GM12878 (cell line): ENCODE measurements at regions not wholly inside any gene's neighbourhood (a gene's known extent, or its start where the extent isn't known, plus 50 kb on each side); places are given as distances from the start of the nearest gene placed in this dataset.

Experiments used
- EZH2 ChIP-seq: IDR thresholded peaks from 2 replicates; pipeline ENCODE4 v1.6.1; 2012; ENCODE audit warnings: low read depth, mild to moderate bottlenecking, control low read depth, inconsistent platforms, low read length, borderline replicate concordance; ENCODE audit not compliant: control insufficient read depth
- TF ChIP-seq, protein P1 (sequence below), 3 experiments: IDR thresholded peaks in 2 of 3; conservative IDR thresholded peaks in 1 of 3; 2 replicates each; pipeline ENCODE4 v1.5.1; 2011; ENCODE audit warnings: low read depth in 3 of 3, low read length in 3 of 3, mild to moderate bottlenecking in 3 of 3, control low read depth in 2 of 3, moderate library complexity in 2 of 3, inconsistent platforms in 1 of 3, mixed read lengths in 1 of 3; ENCODE audit not compliant: control insufficient read depth in 2 of 3, insufficient read depth in 1 of 3; ENCODE audit errors: extremely low read depth in 1 of 3

DNA sequence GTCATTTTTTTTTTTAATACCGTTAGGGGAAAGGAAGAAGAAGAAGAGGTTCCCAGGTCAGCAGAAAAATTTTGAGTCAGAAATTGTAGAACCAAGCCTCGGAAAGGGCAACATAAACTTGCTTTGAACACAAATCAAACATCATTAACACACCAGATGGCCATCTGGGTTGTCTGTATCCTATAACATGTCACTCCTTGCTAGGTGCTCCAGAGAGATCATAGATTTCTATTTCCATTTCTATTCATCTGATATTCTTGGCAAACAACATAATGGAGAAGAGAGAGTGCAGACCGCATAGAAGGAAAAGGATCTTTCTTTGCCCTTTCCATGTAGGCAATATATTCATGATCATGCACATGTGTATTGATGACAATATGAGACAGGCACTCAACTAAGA is 129.5 kb upstream of the STT3B start:
- TF ChIP-seq, protein P1, sequence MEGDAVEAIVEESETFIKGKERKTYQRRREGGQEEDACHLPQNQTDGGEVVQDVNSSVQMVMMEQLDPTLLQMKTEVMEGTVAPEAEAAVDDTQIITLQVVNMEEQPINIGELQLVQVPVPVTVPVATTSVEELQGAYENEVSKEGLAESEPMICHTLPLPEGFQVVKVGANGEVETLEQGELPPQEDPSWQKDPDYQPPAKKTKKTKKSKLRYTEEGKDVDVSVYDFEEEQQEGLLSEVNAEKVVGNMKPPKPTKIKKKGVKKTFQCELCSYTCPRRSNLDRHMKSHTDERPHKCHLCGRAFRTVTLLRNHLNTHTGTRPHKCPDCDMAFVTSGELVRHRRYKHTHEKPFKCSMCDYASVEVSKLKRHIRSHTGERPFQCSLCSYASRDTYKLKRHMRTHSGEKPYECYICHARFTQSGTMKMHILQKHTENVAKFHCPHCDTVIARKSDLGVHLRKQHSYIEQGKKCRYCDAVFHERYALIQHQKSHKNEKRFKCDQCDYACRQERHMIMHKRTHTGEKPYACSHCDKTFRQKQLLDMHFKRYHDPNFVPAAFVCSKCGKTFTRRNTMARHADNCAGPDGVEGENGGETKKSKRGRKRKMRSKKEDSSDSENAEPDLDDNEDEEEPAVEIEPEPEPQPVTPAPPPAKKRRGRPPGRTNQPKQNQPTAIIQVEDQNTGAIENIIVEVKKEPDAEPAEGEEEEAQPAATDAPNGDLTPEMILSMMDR (IDR thresholded peaks at IDR 0.05 in 2 of 3, conservative IDR thresholded peaks at IDR 0.05 in 1 of 3; ENCODE audit: control insufficient read depth in 2 of 3, extremely low read depth in 1 of 3, insufficient read depth in 1 of 3, low read depth in 3 of 3, low read length in 3 of 3), result no peak
- TF ChIP-seq EZH2, result no peak
